ENCODE measurements at regions not wholly inside any gene's neighbourhood (a gene's known extent, or its start where the extent isn't known, plus 50 kb on each side); places are given as distances from the start of the nearest gene placed in this dataset.

DNA sequence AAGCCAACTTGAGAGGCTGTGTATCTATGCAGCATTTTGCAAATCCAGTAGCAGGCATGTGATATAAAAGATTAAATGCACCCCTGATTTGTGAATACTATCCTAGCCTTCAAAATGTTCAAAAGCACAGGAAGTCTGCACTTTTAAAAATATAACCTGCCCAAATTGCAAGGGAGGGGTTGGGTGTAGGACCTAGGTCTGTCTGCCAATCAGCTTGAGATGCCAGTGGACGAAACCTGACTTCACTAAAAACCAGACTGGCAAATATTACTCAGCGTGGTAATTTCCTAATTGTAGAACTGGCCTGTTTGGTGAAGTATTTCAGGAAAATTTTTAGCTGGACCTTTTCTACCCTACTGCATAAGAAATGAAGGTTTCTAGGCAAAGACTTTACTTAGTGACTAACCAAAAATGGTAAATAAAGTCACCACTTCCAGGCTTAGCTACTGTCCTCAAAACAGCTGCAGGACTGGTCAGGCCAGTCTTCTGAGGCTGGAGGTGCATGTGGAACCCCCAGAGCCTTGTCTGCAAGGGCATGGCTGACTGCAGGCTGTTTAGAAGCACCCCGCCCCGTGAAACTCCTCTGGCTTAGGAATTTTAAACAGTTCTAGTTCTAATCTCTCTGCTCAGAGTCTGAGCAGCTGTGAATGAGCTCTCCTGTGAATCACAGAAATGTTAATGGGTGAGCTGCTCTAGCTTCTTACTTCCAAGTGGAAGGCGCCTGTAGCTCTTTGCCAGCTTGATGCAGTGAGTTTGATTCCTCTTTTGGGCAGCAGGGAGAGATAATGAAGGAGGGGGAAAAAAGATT is 104.4 kb upstream of the ESR1 start:
- no peak for TF ChIP-seq FOXA1 (IDR thresholded peaks at IDR 0.05)
- TF ChIP-seq HDGF (IDR thresholded peaks at IDR 0.05; ENCODE audit: borderline replicate concordance) = no peak
- no peak for TF ChIP-seq NFRKB (IDR thresholded peaks at IDR 0.05)
- TF ChIP-seq FOXK2 (IDR thresholded peaks at IDR 0.05) = no peak
- no peak for TF ChIP-seq ELF4 (IDR thresholded peaks at IDR 0.05)
- TF ChIP-seq L3MBTL2 (conservative IDR thresholded peaks at IDR 0.05) = no peak
- TF ChIP-seq FOXM1 (IDR thresholded peaks at IDR 0.05; ENCODE audit: borderline replicate concordance) = no peak
- no peak for TF ChIP-seq SP1 (IDR thresholded peaks at IDR 0.05)
- ChIA-PET POLR2A (no interaction called here), CTCF (no interaction called here)
- DNase-seq (ENCODE audit: extremely low spot score) = no peak

DNA sequence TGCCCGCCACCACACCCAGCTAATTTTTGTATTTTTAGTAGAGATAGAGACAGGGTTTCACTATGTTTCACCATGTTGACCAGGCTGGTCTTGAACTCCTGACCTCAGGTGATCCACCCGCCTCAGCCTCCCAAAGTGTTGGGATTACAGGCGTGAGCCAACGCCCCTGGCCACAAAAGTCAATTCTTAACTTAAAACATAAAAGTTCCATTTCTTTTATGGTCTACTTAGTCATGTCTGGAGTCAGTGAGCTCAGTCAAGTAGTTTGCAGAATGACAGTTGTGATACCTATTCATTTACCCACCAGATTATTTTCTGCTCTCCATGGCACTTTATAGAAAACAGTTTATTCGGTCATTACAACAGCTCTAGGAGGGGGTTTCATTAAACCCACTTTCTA is 103.1 kb upstream of the ESR1 start:
- CTCF ChIA-PET = no interaction called here
- POLR2A ChIA-PET = no interaction called here
- TF ChIP-seq FOXA1 (IDR thresholded peaks at IDR 0.05) = no peak
- TF ChIP-seq, protein P1, sequence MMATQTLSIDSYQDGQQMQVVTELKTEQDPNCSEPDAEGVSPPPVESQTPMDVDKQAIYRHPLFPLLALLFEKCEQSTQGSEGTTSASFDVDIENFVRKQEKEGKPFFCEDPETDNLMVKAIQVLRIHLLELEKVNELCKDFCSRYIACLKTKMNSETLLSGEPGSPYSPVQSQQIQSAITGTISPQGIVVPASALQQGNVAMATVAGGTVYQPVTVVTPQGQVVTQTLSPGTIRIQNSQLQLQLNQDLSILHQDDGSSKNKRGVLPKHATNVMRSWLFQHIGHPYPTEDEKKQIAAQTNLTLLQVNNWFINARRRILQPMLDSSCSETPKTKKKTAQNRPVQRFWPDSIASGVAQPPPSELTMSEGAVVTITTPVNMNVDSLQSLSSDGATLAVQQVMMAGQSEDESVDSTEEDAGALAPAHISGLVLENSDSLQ (IDR thresholded peaks at IDR 0.05) = no peak
- no peak for TF ChIP-seq ARNT (IDR thresholded peaks at IDR 0.05)
- TF ChIP-seq NFRKB (IDR thresholded peaks at IDR 0.05) = no peak
- TF ChIP-seq FOXK2 (IDR thresholded peaks at IDR 0.05) = no peak
- no peak for TF ChIP-seq HDGF (IDR thresholded peaks at IDR 0.05; ENCODE audit: borderline replicate concordance)
- TF ChIP-seq TARDBP (IDR thresholded peaks at IDR 0.05) = no peak
- no peak for TF ChIP-seq CTBP1 (IDR thresholded peaks at IDR 0.05; ENCODE audit: borderline replicate concordance)
- TF ChIP-seq BHLHE40 (IDR thresholded peaks at IDR 0.05; ENCODE audit: borderline replicate concordance) = no peak
- TF ChIP-seq SUZ12 (IDR thresholded peaks at IDR 0.05) = no peak
- TF ChIP-seq SP1 (IDR thresholded peaks at IDR 0.05) = no peak
- no peak for TF ChIP-seq ELF4 (IDR thresholded peaks at IDR 0.05)
- TF ChIP-seq LEF1 (IDR thresholded peaks at IDR 0.05; ENCODE audit: borderline replicate concordance) = no peak
- no peak for DNase-seq (ENCODE audit: extremely low spot score)

DNA sequence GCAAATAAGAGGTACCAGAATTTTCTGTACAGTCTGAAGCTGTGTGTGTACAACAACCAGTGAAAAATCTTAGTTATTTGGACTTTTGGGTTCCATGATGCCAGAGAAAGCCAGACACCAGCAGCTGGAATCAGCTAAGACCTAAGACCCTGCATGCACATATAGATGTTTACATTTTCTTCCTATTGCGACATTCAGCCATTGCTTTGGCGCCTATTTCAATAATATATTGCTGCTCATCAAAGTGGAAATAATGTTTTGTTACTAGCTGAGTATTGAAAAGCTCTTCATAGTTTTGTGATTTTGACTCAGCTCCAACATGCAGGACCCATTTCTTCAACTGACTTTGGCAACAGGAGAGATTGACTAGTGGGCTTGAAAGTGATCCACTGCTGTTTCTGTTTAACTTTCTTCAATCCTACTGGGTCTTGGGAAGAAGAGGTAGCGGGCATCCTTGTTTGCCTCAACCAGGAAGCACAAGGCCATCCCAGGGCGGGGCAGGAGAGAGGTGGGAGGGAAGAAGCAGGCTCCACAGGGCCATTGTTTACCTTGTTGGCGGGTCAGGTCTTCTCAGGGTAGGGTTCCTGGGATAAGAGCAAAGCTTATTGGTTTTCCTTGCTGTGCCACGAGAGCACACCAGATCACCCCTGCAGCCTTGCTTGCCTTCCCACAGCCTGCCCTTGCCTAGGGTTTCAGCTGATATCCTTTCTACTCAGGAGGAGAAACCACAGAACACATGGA is 101.3 kb upstream of the ESR1 start:
- CTCF ChIA-PET = no interaction called here
- DNase-seq (ENCODE audit: extremely low spot score) = no peak
- POLR2A ChIA-PET = no interaction called here
- TF ChIP-seq ARNT (IDR thresholded peaks at IDR 0.05) (no peak), TARDBP (IDR thresholded peaks at IDR 0.05) (no peak), FOXA1 (IDR thresholded peaks at IDR 0.05) (no peak), ELF4 (IDR thresholded peaks at IDR 0.05) (no peak), NFRKB (IDR thresholded peaks at IDR 0.05) (no peak), FOXM1 (IDR thresholded peaks at IDR 0.05; ENCODE audit: borderline replicate concordance) (no peak), BHLHE40 (IDR thresholded peaks at IDR 0.05; ENCODE audit: borderline replicate concordance) (no peak), SUZ12 (IDR thresholded peaks at IDR 0.05) (no peak), ZNF384 (IDR thresholded peaks at IDR 0.05) (no peak), CTBP1 (IDR thresholded peaks at IDR 0.05; ENCODE audit: borderline replicate concordance) (no peak), SP1 (IDR thresholded peaks at IDR 0.05) (no peak), FOXK2 (IDR thresholded peaks at IDR 0.05) (no peak)
- TF ChIP-seq, protein P1 (IDR thresholded peaks at IDR 0.05) = no peak

DNA sequence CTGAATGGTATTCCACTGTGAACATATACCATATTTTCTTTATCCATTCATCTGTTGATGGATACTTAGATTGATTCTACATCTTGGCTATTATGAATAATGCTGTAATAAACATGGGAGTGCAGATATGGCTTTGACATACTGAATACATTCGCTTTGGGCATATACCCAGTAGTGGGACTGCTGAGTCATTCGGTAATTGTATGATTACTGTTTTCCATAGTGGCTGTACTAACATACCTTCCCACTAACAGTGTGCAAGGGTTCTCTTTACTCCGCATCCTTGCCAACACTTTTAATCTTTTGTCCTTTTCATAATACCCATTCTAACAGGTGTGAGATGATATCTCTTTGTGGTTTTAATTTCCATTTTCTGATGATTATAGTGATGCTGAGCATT is 98.2 kb upstream of the ESR1 start:
- ChIA-PET CTCF (no interaction called here), POLR2A (no interaction called here)
- no peak for TF ChIP-seq FOXK2 (IDR thresholded peaks at IDR 0.05)
- no peak for TF ChIP-seq NFRKB (IDR thresholded peaks at IDR 0.05)
- no peak for TF ChIP-seq HDGF (IDR thresholded peaks at IDR 0.05; ENCODE audit: borderline replicate concordance)
- no peak for TF ChIP-seq FOXA1 (IDR thresholded peaks at IDR 0.05)
- no peak for TF ChIP-seq L3MBTL2 (conservative IDR thresholded peaks at IDR 0.05)
- TF ChIP-seq, protein P1 (IDR thresholded peaks at IDR 0.05) = no peak
- TF ChIP-seq ARNT (IDR thresholded peaks at IDR 0.05) = no peak
- TF ChIP-seq ELF4 (IDR thresholded peaks at IDR 0.05) = no peak
- no peak for TF ChIP-seq SP1 (IDR thresholded peaks at IDR 0.05)
- no peak for TF ChIP-seq TARDBP (IDR thresholded peaks at IDR 0.05)
- no peak for TF ChIP-seq FOXM1 (IDR thresholded peaks at IDR 0.05; ENCODE audit: borderline replicate concordance)
- no peak for TF ChIP-seq LEF1 (IDR thresholded peaks at IDR 0.05; ENCODE audit: borderline replicate concordance)
- no peak for TF ChIP-seq BHLHE40 (IDR thresholded peaks at IDR 0.05; ENCODE audit: borderline replicate concordance)
- no peak for DNase-seq (ENCODE audit: extremely low spot score)

DNA sequence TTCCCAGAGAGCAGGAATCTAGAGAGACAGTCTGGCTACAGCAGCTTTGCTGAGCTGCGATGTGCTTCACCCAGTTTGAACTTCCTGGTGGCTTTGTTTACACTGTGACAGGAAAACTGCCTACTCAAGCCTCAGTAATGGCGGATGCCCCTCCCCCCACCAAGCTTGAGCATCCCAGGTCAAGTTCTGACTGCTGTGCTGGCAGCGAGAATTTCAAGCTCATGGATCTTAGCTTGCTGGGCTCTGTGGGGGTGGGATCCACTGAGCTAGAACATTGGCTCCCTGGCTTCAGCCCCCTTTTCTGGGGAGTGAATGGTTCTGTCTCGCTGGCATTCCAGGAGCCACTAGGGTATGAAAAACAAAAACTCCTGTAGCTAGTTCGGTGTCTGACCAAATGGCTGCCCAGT is 91.0 kb upstream of the ESR1 start:
- ChIA-PET POLR2A (no interaction called here), CTCF (no interaction called here)
- TF ChIP-seq SP1 (IDR thresholded peaks at IDR 0.05) (no peak), FOXM1 (IDR thresholded peaks at IDR 0.05; ENCODE audit: borderline replicate concordance) (no peak), BHLHE40 (IDR thresholded peaks at IDR 0.05; ENCODE audit: borderline replicate concordance) (no peak), HDGF (IDR thresholded peaks at IDR 0.05; ENCODE audit: borderline replicate concordance) (no peak), FOXK2 (IDR thresholded peaks at IDR 0.05) (no peak), LEF1 (IDR thresholded peaks at IDR 0.05; ENCODE audit: borderline replicate concordance) (no peak), ARNT (IDR thresholded peaks at IDR 0.05) (no peak), ZNF384 (IDR thresholded peaks at IDR 0.05) (no peak), NFRKB (IDR thresholded peaks at IDR 0.05) (no peak), SUZ12 (IDR thresholded peaks at IDR 0.05) (no peak), FOXA1 (IDR thresholded peaks at IDR 0.05) (no peak), TARDBP (IDR thresholded peaks at IDR 0.05) (no peak), ELF4 (IDR thresholded peaks at IDR 0.05) (no peak)
- TF ChIP-seq, protein P1 (IDR thresholded peaks at IDR 0.05) = no peak
- no peak for DNase-seq (ENCODE audit: extremely low spot score)
